Activated naive CD4-positive, alpha-beta T cell treated with anti-CD3 and anti-CD28 coated beads, Interleukin-2, amount 50 U/mL, for 24 hours (primary cell): ENCODE measurements at regions not wholly inside any gene's neighbourhood (a gene's known extent, or its start where the extent isn't known, plus 50 kb on each side); places are given as distances from the start of the nearest gene placed in this dataset.

Source experiments
- H3K27ac Mint-ChIP-seq: one replicate; pipeline ENCODE4 v1.8.0; 2021; ENCODE audit warnings: mild to moderate bottlenecking, mixed read lengths
- H3K27me3 Mint-ChIP-seq: one replicate; pipeline ENCODE4 v1.8.0; 2021; ENCODE audit warnings: mixed read lengths
- H3K36me3 Mint-ChIP-seq: one replicate; pipeline ENCODE4 v1.8.0; 2021; ENCODE audit warnings: mixed read lengths
- H3K4me1 Mint-ChIP-seq: one replicate; pipeline ENCODE4 v1.8.0; 2021; ENCODE audit warnings: mixed read lengths
- H3K4me3 Mint-ChIP-seq: one replicate; pipeline ENCODE4 v1.8.0; 2021; ENCODE audit warnings: mild to moderate bottlenecking, mixed read lengths
- H3K9me3 Mint-ChIP-seq: one replicate; pipeline ENCODE4 v1.8.0; 2021; ENCODE audit warnings: mixed read lengths

GRCh38 chr2:18674309-18674708 lies 84.9 kb upstream of the NT5C1B start:
- no peaks in the 10 kb centered on the region for H3K27me3 Mint-ChIP-seq
- peaks cover 30% of the 10 kb centered on the region for H3K9me3 Mint-ChIP-seq

GRCh38 chr2:18671363-18671762 lies 82.0 kb upstream of the NT5C1B start:
- H3K27ac Mint-ChIP-seq: no peak overlapping the region
- H3K4me3 Mint-ChIP-seq: no peak overlapping the region
- H3K4me1 Mint-ChIP-seq: no peaks in the 10 kb centered on the region
- peaks cover 35% of the 10 kb centered on the region for H3K9me3 Mint-ChIP-seq
- H3K27me3 Mint-ChIP-seq: no peaks in the 10 kb centered on the region
- peaks cover 45% of the 10 kb centered on the region for H3K36me3 Mint-ChIP-seq

More at GRCh38 chr2:18674309-18674708, 84.9 kb upstream of the NT5C1B start:
- no peak overlapping the region for H3K4me3 Mint-ChIP-seq
- no peak overlapping the region for H3K27ac Mint-ChIP-seq
- H3K4me1 Mint-ChIP-seq: no peaks in the 10 kb centered on the region
- peaks cover 32% of the 10 kb centered on the region for H3K36me3 Mint-ChIP-seq

GRCh38 chr2:18668221-18668620 lies 78.9 kb upstream of the NT5C1B start:
- peaks cover 39% of the 10 kb centered on the region for H3K36me3 Mint-ChIP-seq
- H3K27me3 Mint-ChIP-seq: no peaks in the 10 kb centered on the region
- no peak overlapping the region for H3K4me3 Mint-ChIP-seq
- H3K27ac Mint-ChIP-seq: no peak overlapping the region
- peaks cover 18% of the 10 kb centered on the region for H3K9me3 Mint-ChIP-seq
- H3K4me1 Mint-ChIP-seq: peaks cover 7% of the 10 kb centered on the region

GRCh38 chr2:18664421-18664820 lies 75.1 kb upstream of the NT5C1B start:
- no peaks in the 10 kb centered on the region for H3K27me3 Mint-ChIP-seq
- peaks cover 5% of the 10 kb centered on the region for H3K9me3 Mint-ChIP-seq
- H3K27ac Mint-ChIP-seq: no peak overlapping the region
- no peak overlapping the region for H3K4me3 Mint-ChIP-seq
- peaks cover 7% of the 10 kb centered on the region for H3K4me1 Mint-ChIP-seq
- peaks cover 17% of the 10 kb centered on the region for H3K36me3 Mint-ChIP-seq

GRCh38 chr2:18663861-18664260 lies 74.5 kb upstream of the NT5C1B start:
- H3K4me1 Mint-ChIP-seq: peaks cover 7% of the 10 kb centered on the region
- peaks cover 14% of the 10 kb centered on the region for H3K36me3 Mint-ChIP-seq
- H3K4me3 Mint-ChIP-seq: no peak overlapping the region
- H3K27me3 Mint-ChIP-seq: no peaks in the 10 kb centered on the region
- peaks cover 5% of the 10 kb centered on the region for H3K9me3 Mint-ChIP-seq
- H3K27ac Mint-ChIP-seq: no peak overlapping the region

GRCh38 chr2:18662689-18663088 lies 73.3 kb upstream of the NT5C1B start:
- Mint-ChIP-seq H3K4me3 (no peak overlapping the region), H3K36me3 (peaks cover 9% of the 10 kb centered on the region), H3K27me3 (no peaks in the 10 kb centered on the region), H3K27ac (no peak overlapping the region), H3K9me3 (peaks cover 5% of the 10 kb centered on the region), H3K4me1 (peaks cover 7% of the 10 kb centered on the region)

DNA sequence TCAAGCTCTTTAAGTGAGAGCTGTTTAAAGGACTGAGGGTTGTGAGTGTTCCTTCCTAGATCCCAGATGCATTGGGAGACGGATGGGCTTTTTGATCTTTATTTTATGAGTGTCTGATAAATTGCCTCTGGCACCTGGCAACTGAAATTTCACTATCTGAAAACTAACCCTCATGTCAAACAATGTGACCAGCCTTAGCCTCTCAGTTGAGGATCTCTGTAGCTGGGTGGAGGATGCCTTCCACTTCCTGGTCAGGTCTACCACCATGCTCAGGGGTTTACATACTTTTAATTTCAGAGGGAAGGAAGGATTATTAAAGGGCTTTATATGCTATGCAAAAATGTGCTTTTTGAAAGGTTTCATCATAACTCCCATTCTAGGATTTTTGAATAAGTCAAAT lies 70.5 kb upstream of the NT5C1B start:
- Mint-ChIP-seq H3K27me3 (no peaks in the 10 kb centered on the region), H3K4me1 (peaks cover 7% of the 10 kb centered on the region), H3K27ac (no peak overlapping the region), H3K4me3 (no peak overlapping the region), H3K9me3 (no peaks in the 10 kb centered on the region), H3K36me3 (no peaks in the 10 kb centered on the region)

DNA sequence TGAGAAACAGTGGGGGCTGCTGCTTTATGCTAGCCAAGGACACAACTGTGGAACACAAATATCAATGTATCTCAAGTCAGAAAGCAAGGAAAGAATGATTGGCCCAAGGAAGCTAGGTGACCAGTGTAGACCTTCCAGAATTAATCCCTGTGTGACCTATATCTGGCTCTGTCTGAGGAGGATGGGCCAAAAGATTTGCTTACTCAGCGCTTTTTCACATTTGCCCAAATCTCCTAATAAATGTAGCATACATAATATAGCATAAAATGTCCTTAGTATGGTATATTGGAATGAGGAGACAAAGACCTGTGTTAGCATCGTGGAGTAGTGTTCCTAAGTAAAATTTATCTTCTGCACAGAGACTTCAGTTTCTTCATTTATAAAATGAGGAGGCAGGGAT lies 66.7 kb upstream of the NT5C1B start:
- no peak overlapping the region for H3K27ac Mint-ChIP-seq
- H3K36me3 Mint-ChIP-seq: no peaks in the 10 kb centered on the region
- H3K27me3 Mint-ChIP-seq: no peaks in the 10 kb centered on the region
- H3K9me3 Mint-ChIP-seq: no peaks in the 10 kb centered on the region
- no peak overlapping the region for H3K4me3 Mint-ChIP-seq
- no peaks in the 10 kb centered on the region for H3K4me1 Mint-ChIP-seq

- Mint-ChIP-seq H3K27me3 (no peaks in the 10 kb centered on the region), H3K4me1 (no peaks in the 10 kb centered on the region), H3K9me3 (no peaks in the 10 kb centered on the region), H3K36me3 (peaks cover 5% of the 10 kb centered on the region), H3K27ac (no peak overlapping the region), H3K4me3 (no peak overlapping the region)
Measured at GRCh38 chr2:18651842-18652774, 62.7 kb upstream of the NT5C1B start.

DNA sequence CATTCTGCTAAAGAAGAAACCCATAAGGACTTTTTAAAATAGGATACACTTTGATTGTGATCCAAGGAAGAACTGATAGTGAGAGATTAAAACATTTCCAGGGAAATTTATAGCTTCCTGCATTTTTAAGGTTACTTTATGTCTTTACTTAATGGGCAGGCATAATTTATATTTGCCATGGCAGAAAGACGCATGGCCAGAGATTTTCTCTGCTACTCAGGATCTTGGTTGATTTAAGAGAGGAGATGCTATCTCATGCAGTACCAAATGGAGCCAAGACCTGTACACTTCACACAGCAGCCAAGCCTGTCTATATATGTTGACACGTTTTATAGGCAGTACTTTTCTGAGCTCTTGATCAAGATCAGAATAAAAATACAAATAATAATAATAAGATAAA lies 60.9 kb upstream of the NT5C1B start:
- H3K4me1 Mint-ChIP-seq: no peaks in the 10 kb centered on the region
- no peaks in the 10 kb centered on the region for H3K27me3 Mint-ChIP-seq
- H3K27ac Mint-ChIP-seq: no peak overlapping the region
- H3K9me3 Mint-ChIP-seq: no peaks in the 10 kb centered on the region
- H3K4me3 Mint-ChIP-seq: no peak overlapping the region
- peaks cover 10% of the 10 kb centered on the region for H3K36me3 Mint-ChIP-seq

DNA sequence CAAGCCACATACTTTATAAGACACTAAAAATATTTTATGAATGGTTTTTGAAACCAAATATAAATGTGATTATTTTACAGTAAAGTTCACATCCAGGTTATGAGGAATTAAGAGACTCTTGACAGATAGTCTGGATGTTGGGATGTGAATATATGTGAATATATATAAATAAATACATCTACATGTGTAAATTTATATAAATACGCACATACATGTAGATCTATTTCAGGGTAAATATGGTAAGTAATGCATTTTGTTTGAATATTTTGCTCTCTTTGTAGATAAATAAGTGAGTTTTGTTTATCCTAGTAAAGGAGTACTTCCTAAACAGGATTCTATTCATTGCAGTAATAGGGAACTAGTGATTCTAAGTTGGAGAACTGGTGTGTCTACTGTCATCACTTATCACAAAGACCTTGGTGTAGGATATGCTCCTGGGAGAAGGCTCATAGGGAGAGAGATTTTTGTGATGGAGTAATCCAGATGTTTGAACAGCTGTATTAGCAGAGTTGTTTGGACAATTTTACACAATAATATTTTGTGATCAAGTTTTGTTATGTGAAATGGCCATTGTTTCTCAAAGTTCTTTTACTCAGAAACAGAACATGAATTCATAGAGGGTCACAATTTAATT lies 60.2 kb upstream of the NT5C1B start:
- Mint-ChIP-seq H3K27me3 (no peaks in the 10 kb centered on the region), H3K9me3 (no peaks in the 10 kb centered on the region), H3K27ac (no peak overlapping the region), H3K4me3 (no peak overlapping the region), H3K4me1 (no peaks in the 10 kb centered on the region), H3K36me3 (peaks cover 13% of the 10 kb centered on the region)

DNA sequence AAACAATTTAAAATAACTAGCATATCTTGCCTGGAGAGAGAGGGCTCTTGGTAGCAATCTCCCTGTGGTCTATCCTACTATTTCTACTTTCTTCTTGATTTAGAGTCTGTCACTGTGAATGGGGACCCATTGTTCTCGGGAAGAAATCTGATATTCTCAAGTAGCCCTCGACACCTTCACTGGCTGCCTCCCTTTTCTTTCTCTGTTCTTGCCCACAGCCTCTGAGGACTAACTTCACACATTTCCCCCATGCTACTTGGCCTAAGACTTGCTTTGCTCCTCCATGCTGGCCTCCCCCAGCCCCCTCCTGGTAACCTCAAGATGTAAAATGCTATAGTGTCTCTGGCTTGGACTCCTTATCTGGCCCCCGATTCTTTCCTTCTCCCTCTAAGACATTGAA lies 58.8 kb upstream of the NT5C1B start:
- Mint-ChIP-seq H3K27me3 (no peaks in the 10 kb centered on the region), H3K9me3 (no peaks in the 10 kb centered on the region), H3K27ac (no peak overlapping the region), H3K4me1 (no peaks in the 10 kb centered on the region), H3K36me3 (peaks cover 19% of the 10 kb centered on the region), H3K4me3 (no peak overlapping the region)

DNA sequence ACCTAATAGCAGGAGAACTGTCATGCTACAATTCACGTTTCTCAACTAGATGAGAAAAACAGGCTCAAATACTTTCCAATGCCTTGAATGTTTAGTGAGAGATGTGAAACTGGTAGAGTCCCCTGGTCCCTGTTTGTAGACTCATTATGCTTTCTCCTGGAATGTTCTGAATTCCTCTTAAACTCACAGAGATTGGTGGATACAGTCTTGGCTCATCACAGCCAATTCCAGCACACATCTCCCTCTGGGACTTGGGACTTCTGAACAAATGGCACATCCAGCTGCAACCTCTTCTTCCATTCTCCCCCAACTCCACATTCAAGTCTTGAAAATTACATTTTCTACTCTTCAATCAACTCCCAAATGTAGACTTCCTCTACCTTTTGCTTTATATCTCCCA lies 58.4 kb upstream of the NT5C1B start:
- no peaks in the 10 kb centered on the region for H3K4me1 Mint-ChIP-seq
- H3K36me3 Mint-ChIP-seq: peaks cover 19% of the 10 kb centered on the region
- no peaks in the 10 kb centered on the region for H3K27me3 Mint-ChIP-seq
- H3K27ac Mint-ChIP-seq: no peak overlapping the region
- H3K9me3 Mint-ChIP-seq: no peaks in the 10 kb centered on the region
- no peak overlapping the region for H3K4me3 Mint-ChIP-seq

- H3K4me1 Mint-ChIP-seq: no peaks in the 10 kb centered on the region
- H3K9me3 Mint-ChIP-seq: no peaks in the 10 kb centered on the region
- H3K36me3 Mint-ChIP-seq: peaks cover 23% of the 10 kb centered on the region
- H3K27ac Mint-ChIP-seq: no peak overlapping the region
- no peak overlapping the region for H3K4me3 Mint-ChIP-seq
- H3K27me3 Mint-ChIP-seq: no peaks in the 10 kb centered on the region
Measured at GRCh38 chr2:18645315-18645714, 55.9 kb upstream of the NT5C1B start.

DNA sequence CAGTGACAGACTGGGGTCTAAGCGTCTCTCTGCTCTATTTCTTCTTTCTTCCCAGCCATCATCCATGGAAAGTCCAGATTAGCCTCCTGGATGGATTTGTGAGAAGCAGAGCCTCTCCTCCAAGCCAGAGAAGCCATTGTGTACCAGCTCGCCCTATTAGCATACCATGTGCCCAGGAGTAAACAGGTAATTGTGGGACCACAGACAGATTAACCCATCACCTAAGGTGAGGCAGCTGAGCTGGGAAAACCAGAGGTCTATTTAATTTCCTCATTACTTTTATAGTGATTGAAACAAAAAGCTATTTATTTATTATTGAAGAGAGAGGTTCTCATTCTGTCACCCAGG lies 54.7 kb upstream of the NT5C1B start:
- H3K36me3 Mint-ChIP-seq: peaks cover 21% of the 10 kb centered on the region
- H3K4me1 Mint-ChIP-seq: no peaks in the 10 kb centered on the region
- H3K27me3 Mint-ChIP-seq: no peaks in the 10 kb centered on the region
- H3K27ac Mint-ChIP-seq: no peak overlapping the region
- H3K9me3 Mint-ChIP-seq: no peaks in the 10 kb centered on the region
- H3K4me3 Mint-ChIP-seq: no peak overlapping the region

DNA sequence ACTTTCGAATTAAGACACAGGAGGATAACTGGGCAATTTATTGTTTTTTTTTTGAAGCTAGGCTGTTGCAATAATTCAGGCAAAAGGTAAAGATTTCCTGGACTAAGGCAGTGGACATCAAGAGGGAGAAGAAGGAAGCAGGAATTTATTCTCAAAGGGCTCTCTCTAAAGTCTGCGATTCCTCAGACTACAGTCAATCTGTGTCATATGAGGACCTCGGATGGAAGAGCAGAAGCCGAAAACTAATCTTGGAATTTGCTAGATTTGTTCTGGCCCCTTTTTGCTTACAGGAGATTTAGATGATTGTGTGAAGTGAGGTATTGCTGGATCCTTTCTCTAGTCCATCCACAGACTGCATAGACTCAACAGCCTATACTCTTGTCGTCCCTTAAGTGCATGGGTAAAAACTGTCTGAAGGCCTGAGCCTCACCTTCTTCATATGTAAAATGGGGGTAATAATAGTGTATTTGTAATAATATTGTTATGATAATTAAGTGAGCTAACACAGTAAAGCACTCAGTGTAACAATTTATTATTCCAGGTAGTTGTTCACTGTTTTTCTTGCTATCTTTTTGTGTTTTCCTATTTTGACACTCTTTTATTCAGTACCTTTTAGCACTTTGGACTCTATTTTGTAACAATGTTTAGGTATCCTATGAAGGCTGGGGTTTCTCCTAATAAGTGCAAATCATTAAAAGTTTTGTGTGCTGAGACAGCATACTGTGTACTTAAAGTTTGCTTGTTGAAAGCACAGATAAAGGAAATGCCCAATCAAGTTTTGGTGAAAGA lies 54.2 kb upstream of the NT5C1B start:
- Mint-ChIP-seq H3K4me1 (no peaks in the 10 kb centered on the region), H3K27me3 (no peaks in the 10 kb centered on the region), H3K36me3 (peaks cover 22% of the 10 kb centered on the region), H3K9me3 (no peaks in the 10 kb centered on the region), H3K4me3 (no peak overlapping the region), H3K27ac (no peak overlapping the region)
